Activated CD4-positive, alpha-beta T cell treated with anti-CD3 and anti-CD28 coated beads, Interleukin-2, amount 10 ng/mL, durations not matched to agents 24 days and 14 days (primary cell): ENCODE measurements at regions not wholly inside any gene's neighbourhood (a gene's known extent, or its start where the extent isn't known, plus 50 kb on each side); places are given as distances from the start of the nearest gene placed in this dataset.

Source experiments
- DNase-seq: peaks from one replicate; pipeline ENCODE4 v3.0.0; 2022
- H3K27ac Mint-ChIP-seq: one replicate; pipeline ENCODE4 v1.8.0; 2022; ENCODE audit warnings: mild to moderate bottlenecking, mixed read lengths
- H3K27me3 Mint-ChIP-seq: one replicate; pipeline ENCODE4 v1.8.0; 2022; ENCODE audit warnings: mixed read lengths
- H3K36me3 Mint-ChIP-seq: one replicate; pipeline ENCODE4 v1.8.0; 2022; ENCODE audit warnings: low read depth, mild to moderate bottlenecking, mixed read lengths
- H3K4me1 Mint-ChIP-seq: one replicate; pipeline ENCODE4 v1.8.0; 2021; ENCODE audit warnings: mixed read lengths
- H3K4me3 Mint-ChIP-seq: one replicate; pipeline ENCODE4 v1.8.0; 2022; ENCODE audit warnings: mild to moderate bottlenecking, moderate library complexity, mixed read lengths
- H3K9me3 Mint-ChIP-seq: one replicate; pipeline ENCODE4 v1.8.0; 2021; ENCODE audit warnings: mixed read lengths
- intact Hi-C: fragments of 100-400 bp; cut with micrococcal nuclease; formaldehyde crosslinking; loops from one replicate; pipeline ENCODE4 v1.15.1; 2023

DNA sequence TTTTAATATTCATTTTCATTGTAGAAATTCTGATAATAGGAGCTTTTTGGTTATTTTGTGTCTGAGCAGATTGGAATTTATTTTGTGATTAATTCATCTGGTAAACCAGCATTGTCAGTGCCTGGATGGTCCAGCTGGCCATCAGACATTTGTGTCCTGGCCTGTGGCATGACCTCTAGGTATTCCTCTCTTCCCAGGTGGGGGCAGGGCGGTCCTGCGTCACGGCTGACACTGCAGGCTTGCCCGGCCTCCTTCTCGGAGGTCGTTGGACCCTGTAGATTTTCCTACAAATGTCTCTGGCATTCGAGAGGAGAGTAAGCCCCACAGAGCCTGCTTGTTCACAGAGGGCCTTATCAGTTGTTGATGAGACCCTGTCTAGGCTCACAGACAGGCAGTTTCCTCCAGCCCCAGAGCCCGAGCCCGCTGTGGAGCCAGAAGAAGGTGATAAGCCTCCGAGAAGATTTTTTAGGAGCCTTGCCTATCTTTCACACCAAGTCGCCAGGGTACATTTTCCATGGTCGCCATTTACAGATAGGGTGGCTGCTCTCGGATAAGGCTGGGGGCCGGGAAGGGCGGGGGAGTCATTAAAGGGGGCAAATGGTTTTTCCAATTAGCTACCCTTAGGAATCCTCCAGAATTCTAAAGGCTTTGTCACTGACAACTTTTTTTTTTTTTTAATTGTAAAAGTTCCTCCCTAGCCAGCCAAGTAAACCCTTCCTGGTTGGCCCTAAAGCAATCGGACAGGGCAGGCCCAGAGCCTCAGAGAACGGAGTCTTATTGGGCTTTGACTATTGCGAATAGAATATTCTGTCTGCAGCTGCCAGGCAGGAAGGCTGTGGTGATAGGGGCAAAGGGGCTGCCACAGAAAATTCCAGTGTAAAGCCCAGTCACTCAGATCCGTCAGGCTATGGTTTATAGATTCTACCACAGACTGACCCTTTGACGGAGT is 78.1 kb upstream of the TBX20 start:
- Mint-ChIP-seq H3K27me3 (peaks cover 3% of the 10 kb centered on the region), H3K36me3 (no peaks in the 10 kb centered on the region), H3K4me1 (no peaks in the 10 kb centered on the region), H3K27ac (no peak overlapping the region), H3K4me3 (no peak overlapping the region), H3K9me3 (no peaks in the 10 kb centered on the region)
- peak; percentile 41 for DNase-seq
- intact Hi-C loops: no loop called here

GRCh38 chr7:35329026-35329425 is 75.1 kb upstream of the TBX20 start:
- H3K36me3 Mint-ChIP-seq: no peaks in the 10 kb centered on the region
- no peak overlapping the region for H3K4me3 Mint-ChIP-seq
- intact Hi-C loops: no loop called here
- no peaks in the 10 kb centered on the region for H3K9me3 Mint-ChIP-seq
- no peak overlapping the region for H3K27ac Mint-ChIP-seq
- DNase-seq: peak; percentile 20
- no peaks in the 10 kb centered on the region for H3K4me1 Mint-ChIP-seq
- peaks cover 3% of the 10 kb centered on the region for H3K27me3 Mint-ChIP-seq

DNA sequence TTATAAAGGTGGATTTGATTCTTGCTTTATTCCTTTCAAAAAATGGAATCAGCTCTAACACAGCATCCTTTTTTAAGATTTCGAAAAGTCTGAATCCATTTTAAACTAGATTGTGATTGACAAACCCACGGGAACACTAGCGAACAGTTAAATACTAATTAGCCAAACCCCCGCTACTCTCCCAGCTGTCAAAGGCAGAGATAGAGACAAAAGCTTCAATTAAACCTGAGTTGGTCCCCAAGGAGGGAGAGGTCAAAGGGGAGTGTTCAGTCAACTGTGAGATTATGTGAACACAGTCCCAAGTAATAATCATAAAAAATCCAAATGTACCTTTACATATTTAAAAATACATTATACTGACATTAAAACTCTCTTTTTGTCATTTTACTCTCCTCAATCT is 65.7 kb upstream of the TBX20 start:
- no peak for DNase-seq
- H3K36me3 Mint-ChIP-seq: no peaks in the 10 kb centered on the region
- no peaks in the 10 kb centered on the region for H3K4me1 Mint-ChIP-seq
- intact Hi-C loops: no loop called here
- no peaks in the 10 kb centered on the region for H3K27me3 Mint-ChIP-seq
- H3K4me3 Mint-ChIP-seq: no peak overlapping the region
- H3K27ac Mint-ChIP-seq: no peak overlapping the region
- no peaks in the 10 kb centered on the region for H3K9me3 Mint-ChIP-seq

- intact Hi-C loops: no loop called here
- no peak for DNase-seq
- H3K36me3 Mint-ChIP-seq: no peaks in the 10 kb centered on the region
Measured at GRCh38 chr7:35316549-35316948, 62.6 kb upstream of the TBX20 start.

DNA sequence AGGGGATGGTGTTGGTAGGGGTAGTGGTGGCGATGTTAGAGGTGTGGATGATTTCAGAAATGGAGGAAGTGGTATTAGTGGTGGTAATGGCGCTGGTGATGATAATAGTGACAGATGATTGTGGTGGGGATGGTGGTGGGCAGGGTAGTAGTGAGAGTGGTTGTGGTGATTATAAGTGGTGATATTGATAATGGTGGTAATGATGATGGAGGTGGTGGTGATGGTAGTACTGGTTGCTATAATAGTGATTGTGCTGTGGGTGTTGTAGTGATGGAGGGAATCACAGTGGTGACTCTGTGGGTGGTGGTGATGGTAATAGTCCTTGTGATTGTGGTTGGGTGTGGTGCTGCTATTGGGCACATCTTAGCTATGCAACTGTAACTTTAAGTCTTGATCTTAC is 61.6 kb upstream of the TBX20 start:
- Mint-ChIP-seq H3K4me3 (no peak overlapping the region), H3K27me3 (no peaks in the 10 kb centered on the region), H3K9me3 (no peaks in the 10 kb centered on the region), H3K36me3 (no peaks in the 10 kb centered on the region), H3K4me1 (no peaks in the 10 kb centered on the region), H3K27ac (no peak overlapping the region)
- DNase-seq: no peak
- intact Hi-C loops: no loop called here

More at GRCh38 chr7:35316549-35316948, 62.6 kb upstream of the TBX20 start:
- Mint-ChIP-seq H3K4me1 (no peaks in the 10 kb centered on the region), H3K27me3 (no peaks in the 10 kb centered on the region), H3K27ac (no peak overlapping the region), H3K9me3 (no peaks in the 10 kb centered on the region), H3K4me3 (no peak overlapping the region)

DNA sequence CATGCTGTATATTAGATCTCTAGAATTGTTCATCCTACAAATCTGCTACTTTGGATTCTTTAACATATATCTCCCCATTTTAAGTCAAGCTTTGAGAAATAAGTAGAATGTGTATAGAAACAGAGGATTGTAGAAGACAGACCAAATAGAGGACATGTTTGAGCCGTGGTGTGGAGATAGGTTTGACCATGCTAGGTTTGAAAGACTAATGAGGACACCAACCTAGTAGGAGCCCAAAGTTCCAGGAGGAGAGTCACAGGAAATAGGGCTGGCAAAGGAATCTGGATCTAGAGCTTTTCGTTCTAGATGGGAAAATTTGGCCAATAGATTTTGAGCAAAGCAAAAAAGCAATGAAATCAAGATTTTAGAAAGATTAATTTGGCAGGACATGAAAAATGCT is 60.5 kb upstream of the TBX20 start:
- no peaks in the 10 kb centered on the region for H3K27me3 Mint-ChIP-seq
- H3K4me1 Mint-ChIP-seq: no peaks in the 10 kb centered on the region
- no peaks in the 10 kb centered on the region for H3K36me3 Mint-ChIP-seq
- no peak for DNase-seq
- no peaks in the 10 kb centered on the region for H3K9me3 Mint-ChIP-seq
- H3K27ac Mint-ChIP-seq: no peak overlapping the region
- no peak overlapping the region for H3K4me3 Mint-ChIP-seq
- intact Hi-C loops: no loop called here

DNA sequence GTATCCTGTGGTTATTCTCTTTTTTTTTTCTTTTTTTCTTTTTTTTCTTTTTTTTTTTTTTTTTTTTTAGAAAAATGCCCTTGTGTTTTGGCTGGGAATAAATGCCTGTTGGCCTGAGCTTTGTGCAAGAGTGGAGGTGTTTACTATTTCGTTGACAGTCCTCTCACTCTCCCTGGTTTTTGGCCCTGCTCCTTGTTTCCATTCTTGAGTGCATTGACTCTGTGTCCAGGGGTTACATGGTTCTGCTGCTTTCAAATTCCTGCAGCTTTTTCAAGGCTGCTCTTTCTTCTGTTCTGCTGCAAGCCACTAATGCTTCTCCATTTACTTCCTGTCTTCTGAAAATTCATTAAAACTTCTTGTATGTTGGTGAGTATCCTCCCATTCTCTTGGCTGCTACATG is 59.7 kb upstream of the TBX20 start:
- intact Hi-C loops: no loop called here
- no peaks in the 10 kb centered on the region for H3K36me3 Mint-ChIP-seq
- H3K27ac Mint-ChIP-seq: no peak overlapping the region
- no peaks in the 10 kb centered on the region for H3K27me3 Mint-ChIP-seq
- no peaks in the 10 kb centered on the region for H3K4me1 Mint-ChIP-seq
- no peaks in the 10 kb centered on the region for H3K9me3 Mint-ChIP-seq
- no peak for DNase-seq
- H3K4me3 Mint-ChIP-seq: no peak overlapping the region
